Fibroblast of skin of right quadriceps (primary cell): ENCODE measurements at regions not wholly inside any gene's neighbourhood (a gene's known extent, or its start where the extent isn't known, plus 50 kb on each side); places are given as distances from the start of the nearest gene placed in this dataset.
"Not testable (repeated sequence)": the region's sequence is repeated elsewhere in the genome, so short reads cannot be mapped to it uniquely, and the experiment has no call there.

Experiments used
- DNase-seq: peaks from one replicate; pipeline ENCODE4 v3.0.0-alpha.2; 2013

DNA sequence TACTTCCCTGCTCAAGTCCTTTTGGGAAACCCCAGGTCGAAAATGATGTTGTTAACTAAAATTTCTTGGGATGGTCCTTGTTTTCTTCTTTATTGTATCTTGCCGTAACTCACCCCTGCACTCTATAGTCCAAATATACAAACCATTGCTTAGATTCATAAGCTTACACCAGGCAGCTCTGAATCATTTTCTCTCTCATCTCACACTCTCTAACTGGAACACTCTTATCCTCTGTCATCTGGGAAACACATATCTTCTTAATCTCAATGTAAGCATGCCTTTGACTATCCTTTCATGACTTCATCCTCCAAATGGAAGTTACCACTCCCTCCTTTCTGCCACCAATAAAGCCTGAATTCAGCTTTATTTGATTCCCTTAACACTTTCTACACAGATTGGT is 175.8 kb upstream of the ANK3 start:
- DNase-seq = no peak

DNA sequence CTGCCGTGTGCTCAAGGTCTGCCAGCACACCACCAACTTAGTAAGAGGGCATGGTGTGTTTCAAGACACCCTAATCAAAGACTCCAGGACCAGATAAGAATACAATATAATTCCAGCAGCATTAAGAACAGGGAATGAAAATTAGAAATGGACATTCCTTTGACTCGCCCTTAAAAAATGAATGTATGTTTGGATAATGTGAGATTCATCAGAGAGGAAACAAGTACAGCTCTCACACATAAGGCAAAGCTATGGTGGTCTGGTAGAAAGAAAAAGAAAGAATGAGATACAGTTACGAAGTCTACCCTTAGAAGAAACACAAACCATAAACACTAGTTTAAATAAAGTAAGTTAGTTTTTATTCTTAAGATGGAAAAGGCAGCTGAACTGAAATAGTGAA is 174.8 kb upstream of the ANK3 start:
- peak; percentile 25 for DNase-seq

DNA sequence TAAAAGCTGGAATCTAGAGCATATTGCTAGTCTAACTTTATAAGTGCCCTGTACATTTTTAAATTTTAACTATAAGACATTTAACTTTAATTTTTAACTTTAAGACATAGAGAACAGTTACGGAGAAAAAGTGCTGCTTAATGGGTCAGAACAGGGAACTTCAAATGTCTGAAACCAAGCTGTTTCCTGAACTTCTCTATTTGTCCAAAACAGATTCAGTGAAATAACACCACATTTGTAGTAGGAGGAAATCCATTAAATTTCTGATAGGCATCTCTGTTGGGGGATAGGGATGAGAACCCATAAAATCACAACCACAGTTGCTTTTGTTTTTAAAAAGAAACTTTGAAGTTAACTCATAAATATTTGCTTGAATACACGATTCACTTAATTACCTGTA is 170.8 kb upstream of the ANK3 start:
- DNase-seq = no peak

DNA sequence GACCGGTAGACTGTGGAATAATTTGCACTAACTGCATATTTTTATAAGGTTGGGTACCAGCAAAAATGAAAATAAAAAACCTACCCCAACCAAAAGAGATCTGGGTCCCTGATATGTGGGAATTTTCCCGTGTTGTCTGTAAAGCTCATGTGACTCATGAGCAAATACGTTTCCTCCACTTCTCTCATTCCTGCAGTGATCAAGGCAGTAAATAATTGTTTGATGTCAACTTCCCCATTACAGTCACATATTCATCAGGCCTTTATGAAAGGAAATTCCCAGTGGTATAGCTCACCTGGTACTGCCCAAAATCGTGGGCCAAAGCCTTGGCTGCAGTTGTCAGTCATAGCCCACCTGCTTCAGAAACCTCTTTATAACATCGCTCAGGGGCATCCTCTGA is 166.0 kb upstream of the ANK3 start:
- no peak for DNase-seq

DNA sequence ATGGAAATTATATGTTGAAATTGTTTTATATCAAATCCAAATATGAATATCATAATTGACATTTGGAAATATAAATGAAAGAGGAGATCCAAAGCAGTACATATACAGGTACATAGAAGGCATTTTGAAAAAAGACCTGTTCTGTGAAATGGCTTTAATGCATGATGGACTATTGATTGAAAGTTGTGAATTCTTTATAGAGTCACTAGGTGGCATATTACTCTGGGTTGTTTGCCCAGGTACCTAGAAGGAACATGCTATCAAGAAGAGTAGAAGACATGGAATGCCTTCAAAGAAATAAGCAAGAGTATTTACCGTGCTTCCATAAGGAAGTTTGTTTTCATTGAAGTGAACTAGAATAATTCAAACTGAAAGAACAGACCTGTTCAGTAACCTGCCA is 160.0 kb upstream of the ANK3 start:
- DNase-seq = peak; percentile 21

DNA sequence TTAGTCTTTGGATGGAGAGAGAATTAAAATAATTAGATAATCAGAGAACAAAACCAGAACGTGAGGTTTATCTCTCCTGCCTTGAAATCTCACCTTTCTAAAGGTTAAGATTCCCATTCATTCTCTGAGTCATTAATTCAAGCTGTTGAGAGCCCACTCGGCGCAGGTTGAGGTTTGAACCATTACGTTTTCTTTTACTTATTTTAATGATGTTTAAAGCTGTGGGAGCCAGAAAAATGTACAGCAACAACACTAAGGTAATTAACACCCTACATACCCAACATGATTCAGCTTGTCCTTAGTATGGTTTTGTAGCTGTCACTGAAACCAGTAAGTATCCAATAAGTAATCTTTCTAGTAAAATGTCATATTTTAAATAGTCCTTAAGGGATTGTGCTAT is 153.0 kb upstream of the ANK3 start:
- no peak for DNase-seq

DNA sequence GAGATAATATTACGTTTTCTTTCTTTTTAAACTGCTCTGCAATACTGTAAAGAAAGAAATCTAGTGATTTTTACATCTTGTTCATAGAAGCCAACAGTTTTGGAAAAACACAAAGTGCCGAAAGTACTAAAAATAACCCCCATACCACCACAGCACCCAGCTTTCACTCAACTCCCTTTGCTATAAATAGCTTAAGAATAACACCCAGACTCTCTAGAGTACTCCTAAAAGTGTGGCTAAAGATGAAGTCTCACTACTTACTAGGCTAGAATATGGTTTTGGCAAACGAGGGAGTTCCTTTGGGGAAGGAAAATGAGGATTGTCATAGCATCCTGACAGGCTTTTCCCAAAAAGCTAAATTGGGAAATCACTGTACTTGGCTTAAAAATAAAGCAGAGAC is 151.8 kb upstream of the ANK3 start:
- no peak for DNase-seq

DNA sequence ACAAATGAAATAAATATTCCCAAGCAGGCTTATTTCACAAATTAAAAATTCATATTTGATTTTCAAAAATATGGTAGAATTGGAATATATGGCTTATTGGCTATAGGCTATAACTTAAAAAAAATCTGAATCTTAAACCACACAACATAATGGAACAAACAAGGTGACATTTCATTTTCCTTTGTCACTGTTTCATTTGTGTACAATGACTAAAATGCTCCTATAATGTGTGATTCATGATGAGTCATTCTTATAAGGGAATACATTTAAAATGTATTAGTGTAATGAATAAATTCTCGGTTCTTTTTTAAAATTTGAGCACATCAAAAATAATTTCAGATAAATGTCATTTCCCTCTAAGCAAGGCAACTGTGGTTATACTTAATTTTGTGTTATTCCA is 148.0 kb upstream of the ANK3 start:
- peak; percentile 14 for DNase-seq

DNA sequence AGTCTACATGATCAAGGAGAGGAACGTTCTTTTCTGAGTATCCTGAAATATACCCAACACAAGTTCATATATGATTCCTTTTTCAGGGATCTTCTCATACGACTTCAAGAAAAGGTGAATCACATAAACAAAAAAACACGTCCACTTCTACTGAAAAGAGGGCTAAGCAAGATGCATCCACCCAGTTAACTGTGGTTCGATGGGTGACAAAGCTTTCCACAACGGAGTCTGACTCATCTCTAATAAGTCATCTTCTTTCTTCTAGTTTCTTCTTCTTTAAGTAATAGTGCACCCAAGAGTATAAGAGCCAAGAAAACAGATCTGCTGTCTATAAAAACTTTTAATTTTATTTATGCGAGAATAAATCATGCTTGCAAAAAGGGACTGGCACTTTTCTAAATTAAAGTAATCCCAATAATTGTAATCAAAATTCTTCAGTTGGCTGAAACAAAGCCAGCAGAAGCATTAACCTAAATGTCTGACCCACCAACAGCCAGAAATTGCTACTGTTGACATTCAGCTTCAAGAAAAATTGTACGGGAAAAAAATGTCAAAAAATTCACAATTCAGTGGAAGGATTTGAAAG is 146.9 kb upstream of the ANK3 start:
- peak; percentile 70 for DNase-seq

DNA sequence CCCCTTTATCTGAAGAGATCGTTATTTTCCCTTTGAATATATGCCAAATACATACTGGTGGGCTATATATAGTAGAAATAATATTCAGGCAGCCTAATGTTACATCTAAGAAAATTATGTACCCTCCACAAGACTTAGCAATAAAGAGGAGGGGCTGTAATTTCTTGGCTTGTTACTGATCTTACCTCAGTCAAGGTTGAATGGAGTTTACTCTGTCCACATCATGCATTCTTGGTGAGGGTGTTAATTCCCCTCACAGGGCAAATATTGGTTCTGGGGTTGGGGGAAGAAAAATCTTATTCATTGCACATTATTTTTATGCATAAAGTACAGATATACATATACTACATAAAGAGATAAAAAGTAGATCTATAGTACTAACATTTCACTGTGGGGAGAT is 145.8 kb upstream of the ANK3 start:
- DNase-seq = no peak

DNA sequence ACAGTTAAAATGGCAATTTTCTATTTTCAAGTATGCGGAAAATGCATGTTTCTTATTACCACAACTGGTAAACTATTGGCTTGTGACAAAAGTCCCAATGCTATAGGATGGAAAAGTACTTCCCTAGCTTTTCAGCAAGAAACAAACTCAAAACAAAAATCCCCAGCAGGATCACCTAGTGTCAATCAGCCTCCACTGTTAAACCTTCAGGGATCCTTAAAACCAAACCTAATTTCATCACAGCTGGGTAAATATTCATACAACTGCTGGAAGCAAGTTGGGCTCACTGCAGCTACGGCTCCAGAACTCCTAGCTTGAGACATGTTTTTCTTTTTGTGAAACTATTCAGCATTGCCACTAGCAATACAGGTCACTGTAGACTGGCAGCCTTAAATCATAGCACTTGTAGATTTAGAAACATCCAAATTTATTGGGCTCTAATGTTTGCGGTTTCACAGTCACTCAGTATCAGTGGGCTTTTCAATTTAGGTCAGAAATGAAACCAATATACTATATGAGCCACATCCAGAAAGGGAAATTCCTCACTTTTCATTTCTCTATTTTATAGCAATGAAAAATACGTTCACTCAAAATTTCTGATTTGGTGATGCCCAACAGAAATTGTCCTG is 145.2 kb upstream of the ANK3 start:
- peak; percentile 13 for DNase-seq

DNA sequence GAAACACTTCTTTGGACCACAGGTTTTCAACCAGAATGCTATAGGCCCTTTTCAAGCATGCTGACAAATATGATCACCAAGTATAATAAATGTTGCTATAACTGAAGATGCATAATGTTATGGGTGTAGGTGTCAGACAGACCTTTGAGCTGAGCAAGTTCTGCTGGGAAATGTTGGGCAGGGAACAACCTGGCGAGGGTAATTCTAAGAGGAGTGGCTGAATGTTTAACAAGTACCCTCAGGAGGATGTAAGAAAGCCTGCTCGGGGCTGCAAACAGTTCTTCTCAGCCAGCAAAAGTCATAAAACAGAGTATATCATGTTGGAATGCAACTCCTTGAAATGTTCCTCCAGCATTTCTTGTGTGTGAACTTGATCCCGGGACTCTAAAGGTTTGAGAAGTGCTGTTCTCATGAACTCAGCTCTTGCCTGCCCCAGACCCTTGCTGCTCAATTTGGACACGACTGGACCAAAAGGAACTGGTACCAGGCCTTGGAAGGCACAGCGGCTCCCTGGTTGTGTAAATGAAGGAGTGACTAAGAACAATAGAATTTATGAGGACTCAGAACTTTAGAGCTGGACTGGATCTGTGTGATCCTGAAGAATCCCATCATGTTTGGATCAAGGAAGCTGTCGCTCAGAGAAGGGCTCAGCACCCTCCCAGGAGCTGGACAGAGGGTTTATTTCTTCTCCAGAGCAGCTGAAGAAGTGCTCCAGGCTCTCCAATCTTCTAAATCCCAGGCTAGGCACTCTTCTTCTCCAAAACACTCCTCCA is 143.2 kb upstream of the ANK3 start:
- no peak for DNase-seq

DNA sequence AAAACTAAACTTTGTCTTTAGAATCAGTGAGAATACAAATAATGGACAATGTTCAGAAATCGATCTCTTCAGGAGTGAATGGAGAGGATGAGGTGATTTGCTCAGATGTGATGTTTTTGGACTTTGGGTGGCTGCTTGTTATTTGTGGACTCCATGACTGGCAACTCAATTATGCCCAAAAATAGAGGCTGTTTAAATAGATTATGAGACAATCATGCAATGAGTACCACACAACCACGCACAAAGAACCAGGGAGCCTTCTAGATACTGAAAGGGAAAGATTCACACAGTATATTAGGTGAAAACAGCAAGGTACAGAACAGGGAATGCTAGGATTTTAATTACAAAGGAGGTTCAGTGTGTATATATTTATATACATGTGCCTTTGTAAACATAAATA is 141.3 kb upstream of the ANK3 start:
- DNase-seq = no peak

DNA sequence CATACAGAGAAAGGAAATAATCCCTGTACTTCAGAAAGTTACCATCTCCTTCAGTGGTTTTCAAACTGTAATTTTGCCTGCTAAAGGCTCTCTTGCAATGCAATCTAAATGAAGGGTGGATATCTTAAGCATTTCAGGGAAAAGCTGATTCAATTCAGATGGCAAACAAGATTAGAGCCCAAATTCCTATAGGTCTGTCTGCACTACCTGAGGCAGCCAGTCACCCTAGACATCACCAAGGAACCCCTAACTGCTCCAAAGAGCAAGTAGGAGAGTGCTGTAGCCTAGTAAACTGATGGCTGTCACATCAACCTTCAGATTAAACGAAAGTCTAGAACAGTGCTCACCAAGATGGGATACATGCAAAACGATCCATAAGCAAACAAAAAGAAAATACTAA is 138.0 kb upstream of the ANK3 start:
- no peak for DNase-seq

DNA sequence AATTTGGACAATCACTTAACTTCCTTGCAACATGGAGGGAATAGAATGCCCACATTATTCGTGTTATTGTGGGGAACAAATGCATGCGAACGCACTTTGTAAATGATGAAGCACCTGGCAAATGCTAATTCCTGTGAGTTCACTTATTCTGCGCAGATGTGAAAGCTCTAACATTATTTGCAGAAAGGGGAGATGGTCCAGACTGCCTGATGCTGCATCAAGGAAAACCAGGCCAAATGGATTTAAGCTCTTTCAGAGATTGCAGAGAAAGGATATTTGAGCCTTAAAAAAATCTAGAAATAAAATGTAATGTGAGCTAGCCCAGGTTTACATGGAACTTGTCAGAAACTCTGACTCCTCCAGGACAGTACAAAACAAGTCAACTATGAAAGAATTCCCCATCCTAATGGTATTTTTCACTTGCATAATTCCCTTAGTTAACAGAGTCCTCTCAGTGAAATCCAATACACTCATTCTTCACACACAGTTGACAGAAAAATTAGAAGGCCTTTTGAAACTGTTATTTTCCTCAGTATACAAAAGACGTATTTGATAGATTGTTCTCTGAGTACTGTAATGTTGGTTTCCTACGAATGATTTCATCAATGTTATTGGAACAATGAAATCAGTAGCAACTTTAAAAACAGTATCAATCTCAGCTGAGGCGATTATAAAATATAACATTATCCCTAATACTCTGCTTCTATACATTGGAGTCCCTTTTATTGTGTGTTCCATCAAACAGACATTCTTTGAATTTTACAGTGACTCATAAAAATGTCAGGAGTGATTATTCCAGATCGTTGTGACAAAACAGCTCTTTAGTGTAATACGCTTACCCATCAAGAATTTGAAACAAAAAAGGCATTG is 136.3 kb upstream of the ANK3 start:
- peak; percentile 50 for DNase-seq

DNA sequence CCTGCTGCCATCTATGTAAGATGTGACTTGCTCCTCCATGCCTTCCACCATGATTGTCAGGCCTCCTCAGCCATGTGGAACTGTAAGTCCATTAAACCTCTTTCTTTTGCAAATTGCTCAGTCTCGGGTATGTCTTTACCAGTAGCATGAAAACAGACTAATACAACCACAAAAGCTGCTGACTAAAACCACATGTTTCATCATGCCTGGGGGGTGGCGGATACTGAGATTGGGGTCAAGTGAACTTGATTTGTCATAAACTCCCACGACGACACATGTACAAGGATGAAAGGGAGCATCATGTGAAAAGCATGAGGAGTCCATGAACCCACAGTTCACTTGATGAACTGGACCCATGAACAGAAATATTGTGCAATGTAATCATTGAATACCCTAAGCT is 134.9 kb upstream of the ANK3 start:
- DNase-seq = peak; percentile 89

DNA sequence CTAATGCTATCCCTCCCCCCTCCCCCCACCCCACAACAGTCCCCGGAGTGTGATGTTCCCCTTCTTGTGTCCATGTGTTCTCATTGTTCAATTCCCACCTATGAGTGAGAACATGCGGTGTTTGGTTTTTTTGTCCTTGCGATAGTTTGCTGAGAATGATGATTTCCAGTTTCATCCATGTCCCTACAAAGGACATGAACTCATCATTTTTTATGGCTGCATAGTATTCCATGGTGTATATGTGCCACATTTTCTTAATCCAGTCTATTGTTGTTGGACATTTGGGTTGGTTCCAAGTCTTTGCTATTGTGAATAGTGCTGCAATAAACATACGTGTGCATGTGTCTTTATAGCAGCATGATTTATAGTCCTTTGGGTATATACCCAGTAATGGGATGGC is 133.7 kb upstream of the ANK3 start:
- DNase-seq = not testable (repeated sequence)

DNA sequence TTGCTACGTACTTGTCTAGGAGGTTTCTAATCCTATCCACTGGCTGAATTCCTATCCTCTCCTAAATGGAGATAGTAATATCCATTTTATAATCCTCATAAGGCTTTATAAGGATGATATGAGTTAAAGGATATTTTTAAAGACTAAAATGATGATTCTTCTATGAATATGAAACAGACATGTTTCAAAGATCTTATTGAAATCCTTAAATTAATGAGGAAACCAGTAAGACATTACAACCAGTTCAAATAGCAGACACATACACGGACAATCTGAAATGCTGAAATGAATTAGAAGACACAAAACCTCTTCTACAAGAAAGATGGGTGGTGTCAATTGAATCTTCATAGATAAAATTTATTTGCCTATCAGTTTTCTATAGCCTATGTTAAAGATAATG is 132.9 kb upstream of the ANK3 start:
- DNase-seq = no peak

DNA sequence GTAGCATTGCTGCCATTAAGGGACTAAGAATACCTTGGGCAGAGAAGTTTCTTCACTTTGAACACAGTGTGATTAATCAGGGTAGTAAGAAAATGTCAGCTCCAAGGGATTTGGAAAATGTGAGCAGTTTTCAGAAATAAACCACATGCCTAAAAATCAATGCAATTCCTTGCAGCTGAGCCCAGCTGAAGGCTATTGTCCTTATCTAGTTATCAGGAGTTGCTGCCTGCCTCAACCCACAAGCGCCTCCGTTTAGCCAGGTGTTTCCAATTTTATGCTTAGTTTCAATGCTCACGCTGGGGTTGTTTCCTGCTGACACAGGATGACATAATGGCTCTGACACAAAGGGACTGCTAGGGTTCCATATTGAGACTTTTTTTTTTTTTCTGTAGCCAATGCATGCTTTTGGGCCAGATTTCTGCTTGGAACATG is 132.3 kb upstream of the ANK3 start:
- peak; percentile 93 for DNase-seq

DNA sequence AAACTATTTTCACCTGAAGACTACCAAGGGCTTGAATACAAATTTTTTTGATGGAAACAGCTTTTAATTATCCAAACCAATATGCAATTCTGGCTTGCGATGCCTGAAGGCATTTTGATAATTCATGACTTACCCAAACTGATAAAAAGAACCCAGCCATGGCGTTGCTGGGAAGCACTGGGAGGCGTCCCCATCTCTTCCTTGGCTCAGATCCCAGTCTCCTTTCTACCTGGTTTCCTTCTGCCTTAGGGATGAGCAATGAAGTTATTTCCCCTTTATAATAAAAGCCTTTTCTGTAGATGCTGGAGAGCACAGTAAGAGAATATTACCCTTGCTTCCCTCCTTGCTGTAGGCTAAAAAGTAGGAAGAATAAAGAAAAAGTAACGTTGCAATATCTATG is 129.1 kb upstream of the ANK3 start:
- no peak for DNase-seq

DNA sequence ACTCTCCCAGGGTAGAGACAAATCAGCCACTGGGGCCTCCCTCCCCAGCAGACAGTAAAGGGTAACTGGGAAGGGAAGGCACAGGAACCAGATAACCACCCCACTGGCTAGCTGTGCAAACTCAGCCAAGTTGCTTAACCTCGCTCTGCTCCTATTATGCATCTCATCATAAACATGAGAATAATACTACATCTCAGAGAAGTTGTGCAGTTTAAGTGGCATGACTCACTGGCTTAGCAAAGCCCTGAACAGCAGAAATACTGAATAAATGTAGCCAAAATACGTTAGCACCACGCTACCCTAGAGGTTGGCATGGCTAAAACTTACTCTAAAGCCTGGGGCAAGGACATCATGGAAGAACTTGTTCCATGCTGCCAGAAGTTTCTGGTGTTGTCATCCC is 128.1 kb upstream of the ANK3 start:
- no peak for DNase-seq

DNA sequence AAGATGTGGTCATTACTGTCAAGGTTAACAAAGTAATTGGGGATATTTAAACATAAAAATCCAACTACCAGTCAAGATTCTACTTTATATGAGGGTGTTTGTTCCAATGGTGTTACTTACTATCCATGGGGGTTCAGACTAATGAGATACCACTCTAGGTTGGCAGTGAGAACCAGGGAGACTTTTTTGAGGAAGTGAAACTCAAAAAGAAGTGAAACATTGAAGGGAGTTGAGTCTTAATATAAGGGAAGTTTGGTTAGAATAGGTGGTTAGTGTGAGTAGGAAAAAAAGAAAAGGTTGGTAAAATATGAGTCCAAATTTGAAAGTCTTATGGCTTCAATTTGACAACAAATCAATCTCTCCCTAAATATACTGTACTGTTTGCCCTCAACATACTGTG is 123.6 kb upstream of the ANK3 start:
- no peak for DNase-seq

DNA sequence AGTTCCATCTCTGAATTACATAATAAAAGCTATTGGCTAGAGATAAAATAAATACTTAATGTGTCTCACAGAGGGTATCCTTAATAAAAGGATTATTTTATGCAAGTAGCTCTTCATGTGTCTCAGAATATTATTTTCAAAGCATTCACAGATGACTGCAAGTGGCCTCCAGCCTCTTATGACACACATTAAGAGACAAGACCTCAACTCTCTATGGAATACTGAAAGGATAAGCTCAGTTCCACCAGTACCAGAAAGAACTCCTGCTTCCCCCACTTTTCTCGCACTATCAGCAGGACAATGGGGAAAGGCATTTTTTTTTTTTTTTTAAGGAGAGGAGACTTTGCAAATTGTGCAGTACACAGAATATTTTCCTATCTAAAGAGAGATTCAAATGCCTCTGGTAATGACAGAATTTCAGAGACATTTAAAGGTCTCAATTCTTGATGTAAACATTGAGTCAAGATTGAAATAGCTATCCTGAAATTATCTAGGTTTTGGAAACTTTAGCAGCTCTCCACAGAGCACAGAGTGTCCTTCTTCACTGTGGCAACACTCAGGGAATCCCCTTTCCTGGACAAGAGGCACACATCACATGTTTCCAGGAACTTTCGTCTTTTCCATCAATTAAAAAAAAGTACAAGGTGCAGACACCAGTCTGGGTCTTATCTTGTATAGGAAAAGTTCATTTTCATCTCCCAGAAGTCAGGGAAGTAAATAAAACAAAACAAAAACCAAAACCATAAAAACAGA is 122.0 kb upstream of the ANK3 start:
- no peak for DNase-seq
